ENCODE measurements at regions not wholly inside any gene's neighbourhood (a gene's known extent, or its start where the extent isn't known, plus 50 kb on each side); places are given as distances from the start of the nearest gene placed in this dataset.
"Not testable (repeated sequence)": the region's sequence is repeated elsewhere in the genome, so short reads cannot be mapped to it uniquely, and the experiment has no call there.

GRCh38 chr21:39073063-39073462 is 110.2 kb downstream of the PSMG1 start:
- H3K79me2 ChIP-seq (ENCODE audit: low read length) = no peaks in the 10 kb centered on the region

GRCh38 chr21:39072468-39072867 is 110.8 kb downstream of the PSMG1 start:
- Histone ChIP-seq H4K20me1 (ENCODE audit: insufficient read depth, low read length) (no peaks in the 10 kb centered on the region), H3K27ac (ENCODE audit: low read length) (no peak overlapping the region), H3K9me2 (replicated peaks; ENCODE audit: insufficient read depth, low read length) (no peaks in the 10 kb centered on the region), H3K4me3 (ENCODE audit: low read length) (no peak overlapping the region), H3F3A (ENCODE audit: insufficient read depth, low read length) (no peaks in the 10 kb centered on the region), H3K4me2 (ENCODE audit: low read depth, low read length) (no peak overlapping the region), H3K27me3 (replicated peaks; ENCODE audit: insufficient read depth, low read length) (no peaks in the 10 kb centered on the region), H3K36me3 (replicated peaks; ENCODE audit: insufficient read depth, low read length) (no peaks in the 10 kb centered on the region), H3K79me2 (ENCODE audit: low read length) (no peaks in the 10 kb centered on the region), H3K4me1 (ENCODE audit: low read length) (no peaks in the 10 kb centered on the region), H3K9me3 (replicated peaks; ENCODE audit: insufficient read depth, low read length) (no peaks in the 10 kb centered on the region), H2AFZ (ENCODE audit: low read length) (no peak overlapping the region), H3K9ac (ENCODE audit: low read length) (no peak overlapping the region)
- TF ChIP-seq CTCF (IDR thresholded peaks at IDR 0.05; ENCODE audit: low read length) (no peak), EZH2phosphoT487 (IDR thresholded peaks at IDR 0.05; ENCODE audit: low read length) (no peak), EZH2 (optimal IDR thresholded peaks at IDR 0.05; ENCODE audit: low read depth, low read length) (no peak)
- DNase-seq = no peak

More at GRCh38 chr21:39073063-39073462, 110.2 kb downstream of the PSMG1 start:
- Histone ChIP-seq H3K27me3 (replicated peaks; ENCODE audit: insufficient read depth, low read length) (no peaks in the 10 kb centered on the region), H3K9me2 (replicated peaks; ENCODE audit: insufficient read depth, low read length) (no peaks in the 10 kb centered on the region), H3K4me1 (ENCODE audit: low read length) (no peaks in the 10 kb centered on the region), H3K4me2 (ENCODE audit: low read depth, low read length) (no peak overlapping the region), H3K9me3 (replicated peaks; ENCODE audit: insufficient read depth, low read length) (no peaks in the 10 kb centered on the region), H3K4me3 (ENCODE audit: low read length) (no peak overlapping the region), H3F3A (ENCODE audit: insufficient read depth, low read length) (no peaks in the 10 kb centered on the region), H3K9ac (ENCODE audit: low read length) (no peak overlapping the region), H3K36me3 (replicated peaks; ENCODE audit: insufficient read depth, low read length) (no peaks in the 10 kb centered on the region), H3K27ac (ENCODE audit: low read length) (no peak overlapping the region), H2AFZ (ENCODE audit: low read length) (no peak overlapping the region), H4K20me1 (ENCODE audit: insufficient read depth, low read length) (no peaks in the 10 kb centered on the region)
- no peak for TF ChIP-seq EZH2phosphoT487 (IDR thresholded peaks at IDR 0.05; ENCODE audit: low read length)
- no peak for TF ChIP-seq EZH2 (optimal IDR thresholded peaks at IDR 0.05; ENCODE audit: low read depth, low read length)
- TF ChIP-seq CTCF (IDR thresholded peaks at IDR 0.05; ENCODE audit: low read length) = no peak
- peak; percentile 6 for DNase-seq

GRCh38 chr21:39071623-39072214 is 111.5 kb downstream of the PSMG1 start:
- Histone ChIP-seq H3K36me3 (replicated peaks; ENCODE audit: insufficient read depth, low read length) (no peaks in the 10 kb centered on the region), H3K79me2 (ENCODE audit: low read length) (no peaks in the 10 kb centered on the region), H3K9ac (ENCODE audit: low read length) (no peak overlapping the region), H3K27ac (ENCODE audit: low read length) (no peak overlapping the region), H3K9me2 (replicated peaks; ENCODE audit: insufficient read depth, low read length) (no peaks in the 10 kb centered on the region), H3K4me1 (ENCODE audit: low read length) (no peaks in the 10 kb centered on the region), H4K20me1 (ENCODE audit: insufficient read depth, low read length) (no peaks in the 10 kb centered on the region), H3K4me3 (ENCODE audit: low read length) (no peak overlapping the region), H3K9me3 (replicated peaks; ENCODE audit: insufficient read depth, low read length) (no peaks in the 10 kb centered on the region), H2AFZ (ENCODE audit: low read length) (no peak overlapping the region), H3K4me2 (ENCODE audit: low read depth, low read length) (no peak overlapping the region), H3F3A (ENCODE audit: insufficient read depth, low read length) (no peaks in the 10 kb centered on the region), H3K27me3 (replicated peaks; ENCODE audit: insufficient read depth, low read length) (no peaks in the 10 kb centered on the region)
- peak; percentile 5 for DNase-seq
- TF ChIP-seq EZH2phosphoT487 (IDR thresholded peaks at IDR 0.05; ENCODE audit: low read length) (no peak), CTCF (IDR thresholded peaks at IDR 0.05; ENCODE audit: low read length) (no peak), EZH2 (optimal IDR thresholded peaks at IDR 0.05; ENCODE audit: low read depth, low read length) (no peak)

GRCh38 chr21:39069856-39070255 is 113.4 kb downstream of the PSMG1 start:
- not testable (repeated sequence) for H3K36me3 ChIP-seq (replicated peaks; ENCODE audit: insufficient read depth, low read length); H3K27ac ChIP-seq (ENCODE audit: low read length); H3K4me2 ChIP-seq (ENCODE audit: low read depth, low read length); DNase-seq; H3K27me3 ChIP-seq (replicated peaks; ENCODE audit: insufficient read depth, low read length); H3K4me3 ChIP-seq (ENCODE audit: low read length); H4K20me1 ChIP-seq (ENCODE audit: insufficient read depth, low read length); H3F3A ChIP-seq (ENCODE audit: insufficient read depth, low read length); H3K9me2 ChIP-seq (replicated peaks; ENCODE audit: insufficient read depth, low read length); H3K9ac ChIP-seq (ENCODE audit: low read length); H3K9me3 ChIP-seq (replicated peaks; ENCODE audit: insufficient read depth, low read length); H2AFZ ChIP-seq (ENCODE audit: low read length); H3K4me1 ChIP-seq (ENCODE audit: low read length); H3K79me2 ChIP-seq (ENCODE audit: low read length)

Measured in MM.1S (cell line).